B cell (primary cell): ENCODE measurements at regions not wholly inside any gene's neighbourhood (a gene's known extent, or its start where the extent isn't known, plus 50 kb on each side); places are given as distances from the start of the nearest gene placed in this dataset.

ENCODE experiments used
- EZH2 ChIP-seq: IDR thresholded peaks from 2 replicates; pipeline ENCODE4 v1.6.1; 2012; ENCODE audit warnings: borderline replicate concordance, low read depth, mild to moderate bottlenecking, moderate library complexity, low read length; ENCODE audit not compliant: insufficient read depth, poor library complexity, severe bottlenecking
- TF ChIP-seq, protein P1 (sequence below): fragments of 200-600 bp; IDR thresholded peaks from one replicate; pipeline ENCODE4 v1.8.0; 2022; ENCODE audit warnings: antibody characterized with exemption, mild to moderate bottlenecking

DNA sequence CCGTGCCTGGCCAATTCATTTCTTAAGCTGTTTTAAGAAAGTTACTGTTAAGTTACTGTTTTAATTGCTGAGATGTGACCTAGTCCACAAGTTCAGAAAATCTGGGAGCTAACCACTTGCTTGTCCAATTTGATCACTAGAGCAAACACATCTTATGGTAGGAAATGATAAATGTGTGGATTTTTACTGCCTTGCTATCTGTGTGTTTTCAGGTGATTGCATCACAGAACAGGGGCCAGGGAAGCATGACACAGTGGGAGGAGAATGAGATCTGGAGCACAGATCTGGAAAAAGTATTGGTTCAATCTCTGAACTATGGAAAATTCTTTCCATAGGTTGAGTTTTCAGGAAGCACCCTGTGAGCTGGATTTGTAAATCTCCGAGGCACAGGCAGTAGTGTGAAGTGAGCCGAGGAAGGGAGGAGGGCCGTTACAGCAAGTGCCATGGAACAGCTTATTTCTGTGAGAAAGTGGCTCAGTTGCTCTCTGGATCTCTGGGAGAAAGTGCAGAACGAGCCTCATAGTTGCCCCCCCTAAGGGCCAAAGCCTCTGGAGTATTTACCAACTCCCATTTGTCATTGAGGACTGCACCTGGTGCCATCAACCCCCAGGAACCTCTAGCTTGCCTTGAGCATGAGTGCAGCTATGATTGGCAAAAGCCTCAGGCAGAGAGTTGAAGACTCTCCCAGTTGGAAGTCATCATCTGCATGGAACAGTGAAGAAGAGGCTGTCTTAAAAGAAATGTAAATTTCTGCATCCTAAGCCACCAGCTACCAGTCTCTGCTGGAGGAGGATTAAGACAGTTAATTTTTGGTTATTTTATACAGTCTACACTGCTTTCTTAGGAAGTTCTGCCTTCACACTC, 161.8 kb upstream of the CLINT1 start:
- TF ChIP-seq, protein P1, sequence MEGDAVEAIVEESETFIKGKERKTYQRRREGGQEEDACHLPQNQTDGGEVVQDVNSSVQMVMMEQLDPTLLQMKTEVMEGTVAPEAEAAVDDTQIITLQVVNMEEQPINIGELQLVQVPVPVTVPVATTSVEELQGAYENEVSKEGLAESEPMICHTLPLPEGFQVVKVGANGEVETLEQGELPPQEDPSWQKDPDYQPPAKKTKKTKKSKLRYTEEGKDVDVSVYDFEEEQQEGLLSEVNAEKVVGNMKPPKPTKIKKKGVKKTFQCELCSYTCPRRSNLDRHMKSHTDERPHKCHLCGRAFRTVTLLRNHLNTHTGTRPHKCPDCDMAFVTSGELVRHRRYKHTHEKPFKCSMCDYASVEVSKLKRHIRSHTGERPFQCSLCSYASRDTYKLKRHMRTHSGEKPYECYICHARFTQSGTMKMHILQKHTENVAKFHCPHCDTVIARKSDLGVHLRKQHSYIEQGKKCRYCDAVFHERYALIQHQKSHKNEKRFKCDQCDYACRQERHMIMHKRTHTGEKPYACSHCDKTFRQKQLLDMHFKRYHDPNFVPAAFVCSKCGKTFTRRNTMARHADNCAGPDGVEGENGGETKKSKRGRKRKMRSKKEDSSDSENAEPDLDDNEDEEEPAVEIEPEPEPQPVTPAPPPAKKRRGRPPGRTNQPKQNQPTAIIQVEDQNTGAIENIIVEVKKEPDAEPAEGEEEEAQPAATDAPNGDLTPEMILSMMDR: no peak
- no peak for TF ChIP-seq EZH2
